AG08395 (cell line): ENCODE measurements at regions not wholly inside any gene's neighbourhood (a gene's known extent, or its start where the extent isn't known, plus 50 kb on each side); places are given as distances from the start of the nearest gene placed in this dataset.
"Not testable (repeated sequence)": the region's sequence is repeated elsewhere in the genome, so short reads cannot be mapped to it uniquely, and the experiment has no call there.

Source experiments
- DNase-seq: peaks from one replicate; pipeline ENCODE4 v3.0.0; 2012; ENCODE audit warnings: mixed read lengths, low spot score

DNA sequence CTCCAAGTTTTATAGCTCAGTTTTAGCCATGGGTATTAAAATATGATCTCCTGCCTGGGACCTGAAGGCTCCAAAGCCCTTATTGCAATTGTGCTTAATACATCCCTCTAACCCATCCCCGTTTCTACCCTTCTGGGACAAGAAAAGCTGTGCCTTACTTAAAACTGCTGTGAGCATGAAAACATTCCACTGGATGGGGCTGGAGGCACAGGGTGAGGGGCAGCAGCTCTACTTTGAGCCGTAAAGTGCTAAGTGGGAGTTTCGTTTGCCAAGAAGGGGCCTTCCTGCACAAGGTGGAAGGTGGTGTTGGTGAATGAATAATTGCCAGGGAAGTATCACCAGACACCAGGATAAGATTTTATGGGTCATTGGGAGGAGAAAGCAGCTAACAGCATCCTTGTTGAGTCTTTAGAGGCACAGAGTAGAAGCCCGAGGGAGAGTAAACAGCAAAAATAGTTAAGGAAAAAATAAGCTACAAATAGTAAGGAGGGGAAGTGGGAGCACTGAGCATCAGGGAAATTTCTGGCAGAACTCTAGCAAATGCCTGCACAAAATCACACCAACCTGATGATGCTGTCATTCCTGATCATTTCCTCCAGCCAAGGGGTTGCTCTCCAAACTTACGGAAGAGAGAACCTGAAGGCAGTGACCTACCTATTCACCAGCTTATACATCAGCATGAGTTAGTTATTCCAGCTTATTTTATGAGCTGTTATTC lies 218.4 kb downstream of the MREG start:
- no peak for DNase-seq

DNA sequence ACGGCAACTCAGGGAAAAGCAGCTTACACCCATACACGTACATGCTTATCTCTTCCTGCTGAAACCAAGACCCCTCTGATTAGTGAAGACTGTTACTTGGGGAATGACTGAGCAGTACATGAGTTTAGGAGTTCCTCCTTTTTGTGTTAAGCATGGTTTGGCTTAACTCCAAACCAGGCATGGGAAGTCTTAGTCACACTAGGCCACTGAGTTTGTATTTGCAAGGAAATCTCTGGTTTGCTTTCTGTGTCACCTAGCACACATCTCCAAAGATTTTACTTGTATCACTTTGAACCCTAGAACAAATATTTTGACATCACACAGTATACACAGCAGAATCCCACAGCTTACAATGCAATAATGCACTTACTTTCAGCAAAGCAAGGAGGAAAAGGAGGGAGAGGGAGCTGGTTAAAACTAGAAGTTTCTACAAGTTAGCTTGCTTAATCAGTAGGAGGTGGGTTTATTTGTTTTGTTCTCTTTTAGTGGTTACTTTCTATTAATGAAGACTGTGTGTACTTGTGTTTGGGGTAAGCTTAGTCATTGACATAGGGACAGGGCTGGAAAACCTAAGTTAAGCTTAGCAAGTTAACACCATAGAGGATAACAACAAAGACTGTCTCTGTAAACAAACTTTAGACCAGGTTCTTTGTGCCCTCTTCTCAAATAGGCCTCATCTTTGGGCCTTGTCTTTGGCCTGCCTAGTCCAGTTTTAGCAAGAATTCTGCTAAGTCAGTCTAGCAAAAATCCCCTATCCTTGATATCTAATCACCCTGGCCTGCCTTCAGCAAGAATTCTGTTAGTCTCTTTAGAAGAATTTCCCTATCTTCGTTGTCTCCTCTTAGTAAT lies 219.4 kb downstream of the MREG start:
- DNase-seq, result peak; percentile 65

DNA sequence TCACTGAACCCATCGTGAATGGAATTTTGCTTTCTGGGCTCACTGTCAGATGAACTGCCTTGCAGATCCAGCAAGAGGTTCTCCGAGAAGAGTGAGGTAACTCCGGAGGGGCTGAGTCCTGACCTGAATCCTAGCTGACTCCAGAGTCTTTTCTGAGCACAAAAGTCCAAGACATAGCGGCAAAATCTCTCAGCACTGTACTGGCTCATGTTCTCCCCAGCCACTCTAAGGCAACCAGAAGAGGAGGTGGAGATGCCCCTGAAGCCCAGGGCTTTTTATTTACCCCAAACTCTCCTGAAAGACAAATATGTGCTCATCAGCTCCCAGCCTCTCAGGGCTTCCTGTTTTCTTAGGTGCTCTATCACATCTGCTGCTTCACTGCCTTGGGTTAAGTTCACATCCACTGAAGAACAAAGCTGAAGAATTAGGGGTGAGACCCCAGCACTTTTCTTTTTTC lies 221.8 kb downstream of the MREG start:
- DNase-seq, result peak; percentile 32

DNA sequence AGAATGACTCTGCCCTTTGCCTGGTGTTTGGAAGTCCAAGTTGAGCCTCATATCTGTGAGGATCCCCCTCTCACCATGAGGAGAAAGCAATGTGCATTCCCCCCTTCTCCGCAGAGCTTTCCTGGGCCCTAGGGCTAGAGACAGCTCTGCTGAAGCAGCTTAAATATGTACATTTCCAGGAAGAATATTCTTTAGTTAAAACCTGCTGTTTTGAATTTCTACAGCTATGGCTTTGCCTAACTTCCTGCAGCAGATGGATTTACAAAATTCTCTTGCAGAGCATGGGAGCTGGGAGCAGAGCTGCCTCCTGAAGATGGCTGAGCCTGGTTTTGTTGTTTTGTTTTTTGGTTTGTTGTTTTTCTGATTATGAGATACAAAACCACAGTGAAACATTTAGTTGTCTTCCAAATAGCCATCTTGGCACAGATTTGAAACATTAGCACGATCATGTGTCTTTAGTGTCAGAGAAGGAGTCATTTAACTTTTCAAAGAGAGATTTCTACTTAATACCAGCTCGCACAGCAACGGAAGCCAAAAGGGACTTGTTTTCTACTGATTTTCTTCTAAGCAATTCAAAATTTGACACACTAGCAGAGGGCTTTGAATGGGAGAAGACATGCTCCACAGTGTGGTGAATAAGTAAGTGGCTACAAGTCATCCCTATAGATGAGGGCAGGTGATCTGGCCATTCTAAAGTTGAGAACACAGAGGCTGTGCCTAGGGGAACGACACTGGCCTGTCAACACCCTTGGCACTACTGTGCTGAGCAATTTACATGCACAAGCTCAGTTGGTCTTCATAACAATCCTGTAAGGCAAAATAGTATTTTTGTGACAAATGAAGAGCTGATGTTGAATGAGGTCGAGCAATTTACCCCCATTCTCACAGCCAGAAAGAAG lies 222.6 kb downstream of the MREG start:
- no peak for DNase-seq

DNA sequence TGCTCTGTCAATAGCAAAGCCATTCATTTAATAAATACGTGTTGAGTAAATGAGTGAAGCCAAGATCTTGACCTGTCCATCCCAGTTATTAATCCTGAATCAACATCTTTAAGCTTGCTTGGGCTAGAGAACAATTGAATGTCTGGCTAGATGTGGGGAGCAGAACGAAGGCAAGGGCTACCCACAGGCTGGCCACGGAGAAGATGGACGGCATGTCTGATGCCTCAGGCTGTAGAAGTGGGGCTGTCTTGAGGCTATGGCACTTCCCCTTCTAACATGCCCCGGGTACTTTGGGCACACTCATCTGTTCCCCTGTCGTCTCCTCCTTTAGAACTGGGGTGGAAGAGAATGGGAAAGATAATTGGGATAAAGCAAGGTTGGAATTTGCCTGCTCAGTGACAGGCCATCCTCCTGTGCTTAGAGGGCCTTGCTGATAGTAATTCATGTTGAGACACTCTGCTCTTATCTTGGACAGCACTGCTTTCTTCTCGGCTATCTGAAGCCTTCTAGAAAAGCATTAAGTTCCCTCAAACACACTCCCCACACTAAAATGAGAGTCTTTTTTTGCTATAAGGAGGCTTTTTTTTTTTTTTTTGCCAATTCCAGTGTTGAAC lies 225.7 kb downstream of the MREG start:
- DNase-seq, result no peak

DNA sequence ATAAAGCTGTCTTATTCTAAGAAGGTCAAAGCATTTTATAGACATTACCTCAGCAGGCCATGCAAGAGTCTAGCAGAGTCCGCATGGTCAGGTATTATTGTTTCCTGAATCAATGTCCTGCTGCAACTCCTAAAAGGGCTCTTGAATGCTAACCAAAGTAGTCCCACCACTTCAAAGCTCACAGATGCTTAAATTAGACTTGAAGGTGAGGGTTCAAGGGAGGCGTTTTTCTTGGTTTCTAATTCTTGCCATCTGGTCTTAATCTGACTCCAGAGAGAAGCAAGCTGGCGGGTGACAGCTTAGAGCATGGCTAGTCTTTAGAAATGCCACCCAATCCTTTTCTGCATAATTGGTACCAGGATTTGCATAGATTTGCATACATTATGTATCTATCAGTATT lies 226.3 kb downstream of the MREG start:
- DNase-seq, result no peak

DNA sequence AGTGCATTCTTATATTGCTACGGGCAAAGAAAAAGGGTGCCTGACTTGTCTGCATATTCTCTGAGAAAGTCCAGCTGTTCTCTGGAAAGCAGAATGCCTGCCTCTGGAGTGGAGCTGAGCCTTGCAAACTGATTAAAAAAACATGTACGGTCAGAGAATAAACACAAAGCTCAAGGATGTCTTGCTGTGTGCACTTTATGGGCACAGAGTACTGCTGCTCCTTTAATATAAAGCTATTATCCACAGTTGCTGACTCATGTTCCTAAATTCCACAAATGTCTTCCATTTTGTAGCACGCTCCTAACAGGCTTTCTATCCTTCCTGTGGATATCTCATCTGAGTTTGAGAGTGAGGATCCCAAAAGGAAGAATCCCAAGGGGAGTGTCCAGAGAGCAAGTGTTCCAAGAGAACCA lies 229.0 kb downstream of the MREG start:
- peak; percentile 48 for DNase-seq

DNA sequence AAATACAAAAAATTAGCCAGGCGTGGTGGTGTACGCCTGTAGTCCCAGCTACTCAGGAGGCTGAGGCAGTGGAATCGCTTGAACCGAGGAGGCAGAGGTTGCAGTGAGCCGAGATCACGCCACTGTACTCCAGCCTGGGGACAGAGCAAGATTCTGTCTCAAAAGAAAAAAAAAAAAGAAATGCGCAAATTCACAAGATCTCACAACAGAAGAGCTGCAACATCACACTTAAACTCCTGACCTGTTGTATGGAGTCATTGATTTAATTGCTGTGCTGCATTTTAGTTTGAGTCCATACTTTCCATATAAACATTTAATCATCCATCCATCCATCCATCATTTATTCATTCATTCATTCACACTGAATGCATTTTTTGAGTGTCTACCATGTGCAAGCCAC lies 229.7 kb downstream of the MREG start:
- not testable (repeated sequence) for DNase-seq

DNA sequence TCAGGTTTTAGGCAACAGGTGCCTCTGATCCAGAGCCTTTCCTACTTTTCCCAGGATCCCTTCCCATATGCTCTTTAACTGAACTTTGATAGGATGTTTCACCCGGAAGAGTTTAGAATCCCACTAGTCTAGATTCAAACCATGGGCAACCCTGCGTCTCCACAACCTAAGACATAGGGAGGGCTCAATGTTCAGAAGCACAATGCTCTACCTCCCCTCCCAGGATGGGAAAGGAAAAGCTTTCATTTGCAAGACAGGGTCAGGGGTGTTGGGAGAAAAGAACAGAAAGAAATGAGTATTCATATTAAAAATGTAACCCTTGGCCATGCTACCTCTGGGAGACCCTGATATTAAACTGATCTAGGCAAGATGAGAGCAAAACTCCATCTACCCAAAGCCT lies 230.4 kb downstream of the MREG start:
- no peak for DNase-seq

DNA sequence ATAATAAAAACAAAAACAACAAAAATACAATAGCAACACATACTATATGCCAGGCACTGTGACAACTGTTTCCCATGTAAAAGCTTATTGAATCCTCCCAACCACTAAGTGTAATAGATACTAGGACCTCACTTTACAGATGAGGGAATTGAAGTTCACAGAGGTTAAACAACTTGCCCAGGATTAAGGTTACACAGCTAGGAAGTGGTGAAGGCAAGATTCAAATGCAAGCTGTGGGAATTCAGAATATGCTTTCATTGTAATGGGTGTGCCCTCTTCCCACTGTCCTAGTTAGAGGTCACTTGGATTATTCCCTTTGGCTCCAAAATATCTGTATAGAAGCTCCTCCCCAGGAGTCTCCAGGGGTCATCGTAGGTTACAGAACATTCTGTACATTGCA lies 231.1 kb downstream of the MREG start:
- no peak for DNase-seq

DNA sequence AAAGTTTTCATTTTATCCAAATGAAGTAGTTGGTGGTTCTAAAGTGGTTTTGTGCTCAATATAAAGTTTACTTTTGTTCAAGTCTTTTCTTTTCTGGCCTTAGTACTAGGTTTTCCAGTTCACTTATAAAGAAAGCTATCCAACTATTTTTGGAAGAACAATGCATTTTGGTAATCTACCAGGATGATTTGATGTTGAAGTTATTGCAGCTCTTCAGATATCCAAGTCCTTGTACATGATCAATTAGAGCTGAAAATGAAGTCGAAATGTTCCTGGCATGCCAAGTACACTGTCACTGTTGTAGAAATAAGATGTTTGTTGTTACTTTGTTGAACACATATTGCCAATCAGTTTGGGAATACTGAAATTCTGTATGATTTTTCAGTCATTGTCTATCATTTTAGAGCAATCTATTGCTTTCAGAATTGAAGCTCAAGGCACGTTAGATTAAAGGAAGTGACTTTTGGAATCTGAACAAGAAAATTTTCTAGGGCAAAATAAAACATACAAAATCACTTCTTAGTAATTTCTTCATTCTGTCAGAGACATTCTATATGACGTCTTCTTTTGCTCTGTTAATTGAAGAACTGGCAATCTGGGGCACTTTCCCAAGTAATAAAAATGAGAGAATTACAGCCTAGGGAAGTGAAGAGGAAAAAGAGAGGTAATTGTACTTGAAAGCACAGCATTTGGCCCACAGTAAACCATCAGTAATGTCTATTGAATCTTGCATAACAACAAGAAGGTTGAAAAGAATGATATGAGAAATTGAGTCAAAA lies 232.3 kb downstream of the MREG start:
- no peak for DNase-seq

DNA sequence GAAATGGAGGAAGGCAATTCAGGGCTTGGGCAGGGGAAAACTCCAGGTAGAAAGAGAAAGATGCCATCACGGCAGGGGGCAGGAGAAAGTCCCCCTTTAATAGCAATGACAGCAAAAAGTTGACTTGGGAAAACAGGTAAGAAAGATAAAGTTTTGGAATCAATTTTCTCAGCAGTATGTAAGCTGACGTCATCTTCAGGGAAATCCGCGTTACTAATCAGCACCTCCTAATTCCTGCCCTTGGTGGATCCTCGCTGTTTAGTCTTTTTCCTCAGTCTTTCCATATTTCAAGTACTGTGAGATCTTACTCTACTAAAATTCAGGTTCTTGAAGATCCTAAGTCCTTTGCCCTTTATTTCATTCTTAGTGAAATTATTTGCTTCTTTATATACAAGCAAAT lies 233.0 kb downstream of the MREG start:
- no peak for DNase-seq

DNA sequence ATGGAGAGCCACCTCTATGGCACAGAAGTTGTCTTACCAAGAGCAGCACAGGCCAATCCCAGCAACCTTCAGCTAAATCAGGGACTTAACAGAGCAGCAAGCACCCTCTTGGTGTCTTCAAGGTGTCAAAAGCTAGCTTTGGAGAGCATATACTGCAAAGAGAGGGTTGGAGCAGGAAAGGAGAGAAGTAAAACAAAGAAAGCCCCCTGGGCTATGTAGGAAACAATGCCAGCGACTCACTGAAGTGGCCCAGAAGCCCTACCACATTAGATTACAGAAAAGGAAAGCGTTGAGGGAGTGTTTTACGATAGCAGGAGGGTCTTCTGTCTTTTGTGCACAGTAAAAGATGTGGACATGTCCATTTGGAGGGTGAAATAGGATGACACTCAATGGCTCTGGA lies 233.4 kb downstream of the MREG start:
- no peak for DNase-seq

DNA sequence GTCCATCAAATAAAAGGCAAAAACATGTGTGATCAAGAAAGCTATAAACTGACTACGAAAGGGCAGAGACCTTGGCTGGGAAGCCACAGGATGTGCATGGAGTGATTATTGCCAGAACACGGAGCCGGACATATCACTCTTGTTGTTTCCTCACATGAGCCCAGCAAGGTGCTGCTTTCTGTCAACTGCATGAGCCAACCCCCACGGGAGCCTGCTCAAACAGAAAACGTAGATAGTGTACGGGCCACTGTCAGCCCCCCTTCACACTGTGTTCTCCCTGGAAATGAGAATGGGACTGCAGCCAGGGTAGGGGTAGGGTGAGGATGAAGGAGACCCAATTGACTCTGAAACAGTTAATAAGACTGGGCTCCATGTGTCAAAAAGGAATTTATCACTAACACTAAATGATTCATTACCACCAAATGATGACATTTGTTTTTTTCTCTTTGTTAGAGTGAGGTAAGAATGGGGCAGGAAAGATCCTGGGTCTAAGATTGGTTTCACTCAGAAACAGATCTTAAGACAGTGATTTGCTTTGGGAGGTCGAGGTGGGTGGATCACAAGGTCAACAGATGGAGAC lies 235.8 kb downstream of the MREG start:
- no peak for DNase-seq

DNA sequence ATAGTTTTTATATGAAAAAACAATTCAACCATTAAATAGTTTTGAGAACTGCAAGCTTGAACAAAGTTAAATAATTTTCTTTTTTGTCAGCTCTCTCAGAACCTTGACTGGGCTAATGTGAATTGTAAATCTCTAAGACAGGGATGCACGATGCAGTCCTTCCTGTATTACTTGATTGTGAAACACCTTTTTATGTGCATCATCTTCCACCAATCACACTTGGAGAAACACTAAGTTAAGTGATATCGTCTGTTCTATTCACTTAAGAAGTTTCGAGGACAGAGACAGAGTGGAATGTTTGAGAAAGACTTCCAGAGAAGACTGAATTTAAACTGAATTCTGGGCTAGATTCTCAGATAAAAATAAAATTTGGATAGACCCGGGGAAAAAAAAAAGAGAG lies 238.2 kb downstream of the MREG start:
- no peak for DNase-seq

DNA sequence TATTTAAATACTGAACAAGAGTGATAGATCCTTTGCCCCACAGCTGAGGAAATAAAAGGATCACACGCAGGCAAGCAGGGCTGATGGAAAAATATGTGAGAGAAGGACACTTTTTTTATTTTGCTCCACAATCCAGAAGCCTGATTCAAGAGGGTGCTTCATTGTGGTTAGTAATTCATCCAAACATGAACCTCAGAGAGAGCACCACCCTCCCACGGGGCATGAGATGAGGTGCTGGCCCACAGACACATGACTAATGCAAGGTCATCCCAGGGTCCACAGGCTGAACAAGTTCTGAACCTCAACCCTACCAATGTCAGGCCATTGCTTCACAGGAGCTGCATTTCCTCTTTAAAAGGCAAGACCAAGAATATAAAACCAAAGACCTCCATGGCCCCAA lies 239.6 kb downstream of the MREG start:
- DNase-seq, result peak; percentile 92

DNA sequence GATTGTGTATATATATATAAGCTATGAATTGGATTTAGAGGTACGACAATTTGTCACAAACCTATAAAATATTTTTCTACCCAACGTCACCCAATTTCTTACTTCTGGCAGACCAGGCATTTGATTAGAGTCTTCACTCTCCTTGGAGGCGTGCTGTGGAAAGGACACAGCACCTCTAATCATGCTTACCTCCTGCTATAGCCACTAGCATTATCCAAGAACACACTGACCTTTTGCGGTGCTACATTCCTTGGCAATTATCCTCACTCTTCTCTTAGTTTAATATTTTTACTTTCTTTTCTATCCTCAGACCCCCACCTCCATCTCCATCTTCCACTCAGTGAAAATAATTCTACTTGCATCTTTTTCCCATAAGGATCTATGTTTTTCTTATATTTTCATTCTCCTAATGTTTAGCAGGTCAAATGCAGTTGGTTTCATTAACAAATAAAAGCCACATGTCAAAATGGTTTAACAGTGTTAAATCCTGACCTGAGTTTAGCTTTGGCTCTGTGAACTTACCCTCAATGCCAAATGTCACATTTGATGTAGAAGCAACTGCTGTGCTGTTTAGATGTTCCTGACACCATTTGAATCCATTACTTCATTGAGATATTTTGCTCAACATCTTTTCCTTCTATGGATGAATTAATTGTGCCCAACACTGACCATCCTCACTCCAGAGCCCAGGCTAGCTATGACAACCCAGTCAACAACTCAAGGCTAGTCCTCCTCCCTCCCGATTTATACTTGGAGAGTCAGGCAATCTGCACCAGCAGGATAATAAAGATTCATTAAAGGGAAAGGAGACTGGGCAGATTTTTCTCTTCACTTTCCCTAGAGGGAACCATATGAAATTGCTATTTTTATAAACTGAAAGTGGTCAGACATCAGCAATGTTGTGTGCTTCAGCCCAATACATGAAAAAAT lies 240.5 kb downstream of the MREG start:
- peak; percentile 55 for DNase-seq

DNA sequence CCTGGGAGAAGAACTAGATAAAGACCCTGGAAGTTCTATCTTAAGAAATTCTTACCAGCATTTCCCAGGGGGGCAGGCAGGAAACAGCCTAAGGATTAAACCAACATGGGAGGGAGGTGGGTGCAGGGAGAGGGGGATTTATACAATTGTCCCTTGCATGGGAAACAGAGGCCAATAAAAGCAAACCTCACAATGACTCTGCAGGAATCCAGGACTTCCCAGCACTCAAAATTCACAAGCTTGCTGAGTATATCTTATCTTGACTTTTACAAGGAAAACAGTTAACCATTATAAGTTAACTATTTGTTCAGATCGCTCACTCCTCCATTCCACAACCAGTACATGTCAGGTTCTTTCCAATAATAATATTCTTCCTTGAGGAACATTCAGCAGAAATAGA lies 241.3 kb downstream of the MREG start:
- DNase-seq, result no peak

DNA sequence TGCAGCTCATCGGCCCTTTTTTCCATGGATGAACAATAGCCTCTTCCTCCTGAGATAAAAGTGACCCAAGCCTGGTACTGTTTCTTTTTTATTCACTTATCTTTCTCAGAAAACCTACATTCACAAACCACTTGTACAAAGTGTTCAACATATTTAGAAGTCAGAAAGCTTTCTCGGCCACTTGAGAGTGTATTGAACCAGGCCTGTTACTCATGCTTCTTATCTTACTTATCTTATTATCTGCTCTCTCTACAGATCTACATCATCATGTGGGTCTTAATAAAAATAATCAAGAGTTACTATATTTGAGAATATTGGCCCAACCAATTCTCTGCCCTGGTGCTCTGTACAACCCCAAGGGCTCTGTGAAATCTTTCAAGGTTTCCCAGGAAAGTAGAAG lies 242.1 kb downstream of the MREG start:
- DNase-seq, result no peak

DNA sequence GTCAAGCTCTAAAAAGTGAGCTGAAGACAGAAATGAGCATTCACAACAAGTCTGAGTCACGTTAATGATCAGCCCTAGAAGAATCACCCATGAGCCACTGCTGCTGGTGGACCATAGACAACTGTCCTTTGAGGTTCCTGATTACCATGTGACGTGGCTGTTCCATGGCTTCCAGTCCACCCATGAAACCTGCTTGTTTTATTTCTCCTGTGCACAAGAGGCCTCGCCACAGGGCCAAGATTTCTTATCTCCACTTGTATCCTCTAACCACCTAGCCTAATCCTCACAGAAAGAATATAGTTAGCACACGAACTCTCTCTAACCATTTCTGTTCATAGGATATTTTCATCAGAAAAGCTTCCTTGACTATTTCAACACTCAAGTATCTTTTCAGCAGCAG lies 242.7 kb downstream of the MREG start:
- no peak for DNase-seq
